IMR-90 (cell line): ENCODE measurements at regions not wholly inside any gene's neighbourhood (a gene's known extent, or its start where the extent isn't known, plus 50 kb on each side); places are given as distances from the start of the nearest gene placed in this dataset.

Experiments
- BHLHE40 ChIP-seq: fragments of 150-350 bp; IDR thresholded peaks from 2 replicates; pipeline ENCODE4 v1.6.1; 2016; ENCODE audit warnings: mild to moderate bottlenecking, low read depth, low read length
- CEBPB ChIP-seq: IDR thresholded peaks from 2 replicates; pipeline ENCODE4 v1.6.1; 2012; ENCODE audit warnings: low read depth, low read length, improper control_type of control experiment
- CTCF ChIP-seq: conservative IDR thresholded peaks from 2 replicates; pipeline ENCODE4 v1.5.1; 2012; ENCODE audit warnings: mild to moderate bottlenecking, low read depth, low read length, improper control_type of control experiment
- ELK1 ChIP-seq: fragments of 150-350 bp; IDR thresholded peaks from 2 replicates; pipeline ENCODE4 v1.6.1; 2016; ENCODE audit warnings: low read depth, mild to moderate bottlenecking, low read length, moderate library complexity, borderline replicate concordance
- MAFK ChIP-seq: IDR thresholded peaks from 2 replicates; pipeline ENCODE4 v1.6.1; 2012; ENCODE audit warnings: low read depth, low read length, improper control_type of control experiment
- NFE2L2 ChIP-seq: fragments of 150-350 bp; IDR thresholded peaks from 2 replicates; pipeline ENCODE4 v1.6.1; 2016; ENCODE audit warnings: low read depth, mild to moderate bottlenecking, low read length
- POLR2A ChIP-seq: IDR thresholded peaks from 2 replicates; pipeline ENCODE4 v1.6.1; 2012; ENCODE audit warnings: mild to moderate bottlenecking, low read depth, low read length
- RAD21 ChIP-seq: IDR thresholded peaks from 2 replicates; pipeline ENCODE4 v1.6.1; 2012; ENCODE audit warnings: low read length, improper control_type of control experiment
- SMC3 ChIP-seq: fragments of 150-350 bp; IDR thresholded peaks from 2 replicates; pipeline ENCODE4 v1.6.1; 2016; ENCODE audit warnings: low read depth, mild to moderate bottlenecking, antibody characterized with exemption, low read length, moderate library complexity

GRCh38 chr15:96093063-96093462, 237.4 kb upstream of the NR2F2 start:
- no peak for TF ChIP-seq CTCF
- TF ChIP-seq POLR2A, result no peak
- TF ChIP-seq CEBPB, result no peak
- no peak for TF ChIP-seq SMC3
- no peak for TF ChIP-seq MAFK
- no peak for TF ChIP-seq ELK1
- no peak for TF ChIP-seq NFE2L2
- TF ChIP-seq RAD21, result no peak
- no peak for TF ChIP-seq BHLHE40
